Adrenal gland (tissue), 9 donors: ENCODE measurements at regions not wholly inside any gene's neighbourhood (a gene's known extent, or its start where the extent isn't known, plus 50 kb on each side); places are given as distances from the start of the nearest gene placed in this dataset.

Experiments
- DNase-seq, 7 donors: peaks; one replicate each; pipeline ENCODE4 v3.0.0-alpha.2; 2019 to 2020
- H3K27ac ChIP-seq, 5 donors: fragments of 200-600 bp; sonication (generic) in 4 of 5; 1 replicate in 3 of 5; 2 replicates in 2 of 5; pipeline versions ENCODE4 v1.5.1 to v1.8.0; 2016 to 2020; ENCODE audit warnings: mild to moderate bottlenecking in 1 of 5
- H3K27me3 ChIP-seq: fragments of 200-600 bp; 2 replicates; pipeline ENCODE4 v1.8.0; 2021
- H3K36me3 ChIP-seq, 2 donors: fragments of 200-600 bp; replicated peaks in 1 of 2; 1 replicate in 1 of 2; 2 replicates in 1 of 2; pipeline versions ENCODE4 v1.5.1 to v1.8.0; 2018 to 2022
- H3K4me1 ChIP-seq, 2 donors: fragments of 200-600 bp; replicated peaks in 1 of 2; 1 replicate in 1 of 2; 2 replicates in 1 of 2; pipeline versions ENCODE4 v1.5.1 to v1.8.0; 2018 to 2021
- H3K4me3 ChIP-seq, 4 donors: fragments of 200-600 bp; sonication (generic) in 3 of 4; one replicate each; pipeline ENCODE4 v1.5.1; 2016 to 2018
- H3K9me3 ChIP-seq, 3 donors: fragments of 200-600 bp; sonication (generic) in 1 of 3; replicated peaks in 1 of 3; 1 replicate in 2 of 3; 2 replicates in 1 of 3; pipeline versions ENCODE4 v1.5.1 to v1.8.0; 2016 to 2021
- CTCF ChIP-seq, 6 experiments: fragments of 450-650 bp in 4 of 6; fragments of 200-600 bp in 2 of 6; sonication (generic) in 1 of 6; IDR thresholded peaks; 1 replicate in 5 of 6; 2 replicates in 1 of 6; pipeline versions ENCODE4 v1.5.1 to v1.8.0; 2016 to 2021; ENCODE audit warnings: antibody characterized with exemption in 6 of 6, mild to moderate bottlenecking in 2 of 6, moderate library complexity in 1 of 6
- POLR2A ChIP-seq, 2 donors: fragments of 450-650 bp; IDR thresholded peaks; one replicate each; pipeline ENCODE4 v1.6.1; 2017; ENCODE audit warnings: antibody characterized with exemption in 2 of 2, mild to moderate bottlenecking in 2 of 2, moderate library complexity in 1 of 2
- WGBS, 4 donors: extraction: QIAGEN DNeasy Blood & Tissue Kit in 2 of 4; methylation state at CpG; one replicate each; pipeline versions ENCODE4 v1.1.5 to v1.1.7; 2013 to 2017; 5-methylcytosine and 5-hydroxymethylcytosine counted together
- intact Hi-C, 2 donors: fragments of 100-400 bp; cut with DNase I; formaldehyde crosslinking; loops; one replicate each; pipeline versions ENCODE4 v1.14.1 to v1.15.0; 2022 to 2023
- donor health status: healthy with polysubstance abuse.
- donor health status: Bipolar disorder and iron deficiency.
- donor health status: DM: yes; HTN: yes; CAD: no.
- donor health status: DM: no; HTN: no; CAD: no.
- donor health status: DM: no; HTN: no; CAD: no.

- Histone ChIP-seq H3K27ac (no peak overlapping the region), H3K36me3 (no peaks in the 10 kb centered on the region), H3K27me3 (peaks cover 4% of the 10 kb centered on the region), H3K9me3 (no peaks in the 10 kb centered on the region), H3K4me1 (no peaks in the 10 kb centered on the region), H3K4me3 (no peak overlapping the region)
- intact Hi-C loops: no loop called here
- DNase-seq: peak in 2 of 7 donors; percentile 4
- 84 to 95% (median 91%) methylated on average over 5 to 12 of the region's 12 CpGs for whole genome bisulfite sequencing, 4 donors
- TF ChIP-seq CTCF (IDR thresholded peaks at IDR 0.05): no peak
- no peak for TF ChIP-seq POLR2A (IDR thresholded peaks at IDR 0.05)
Observed at GRCh38 chr16:86085161-86085611, 186.2 kb downstream of the IRF8 start.

GRCh38 chr16:86085795-86086194, 186.8 kb downstream of the IRF8 start:
- intact Hi-C loops: no loop called here
- Histone ChIP-seq H3K4me1 (no peaks in the 10 kb centered on the region), H3K27me3 (peaks cover 4% of the 10 kb centered on the region), H3K9me3 (no peaks in the 10 kb centered on the region), H3K36me3 (no peaks in the 10 kb centered on the region), H3K4me3 (no peak overlapping the region), H3K27ac (no peak overlapping the region)
- peak in 2 of 7 donors; percentile 1 to 7 for DNase-seq
- WGBS, 4 donors: 72 to 83% (median 79%) methylated on average over 7 to 8 of the region's 8 CpGs
- no peak for TF ChIP-seq POLR2A (IDR thresholded peaks at IDR 0.05)
- TF ChIP-seq CTCF (IDR thresholded peaks at IDR 0.05): no peak

GRCh38 chr16:86086471-86086870, 187.5 kb downstream of the IRF8 start:
- H3K27me3 ChIP-seq: peaks cover 4% of the 10 kb centered on the region
- H3K4me1 ChIP-seq: no peaks in the 10 kb centered on the region
- intact Hi-C loops: no loop called here
- no peaks in the 10 kb centered on the region for H3K36me3 ChIP-seq
- 77 to 89% (median 87%) methylated on average over 7 of the region's 7 CpGs for WGBS, 4 donors
- TF ChIP-seq POLR2A (IDR thresholded peaks at IDR 0.05) (no peak), CTCF (IDR thresholded peaks at IDR 0.05) (no peak)
- DNase-seq: peak in 2 of 7 donors; percentile 0 to 5
- no peak overlapping the region for H3K27ac ChIP-seq
- no peaks in the 10 kb centered on the region for H3K9me3 ChIP-seq
- no peak overlapping the region for H3K4me3 ChIP-seq

- peak in 2 of 7 donors; percentile 2 to 10 for DNase-seq
- WGBS, 4 donors: 77 to 83% (median 81%) methylated on average over 28 to 37 of the region's 37 CpGs
- no peak overlapping the region for H3K4me3 ChIP-seq
- H3K36me3 ChIP-seq: no peaks in the 10 kb centered on the region
- no peak for TF ChIP-seq POLR2A (IDR thresholded peaks at IDR 0.05)
- no peak for TF ChIP-seq CTCF (IDR thresholded peaks at IDR 0.05)
- peaks cover 4% of the 10 kb centered on the region for H3K27me3 ChIP-seq
- no peaks in the 10 kb centered on the region for H3K9me3 ChIP-seq
- intact Hi-C loops: no loop called here
- H3K4me1 ChIP-seq: no peaks in the 10 kb centered on the region
- no peak overlapping the region for H3K27ac ChIP-seq
Observed at GRCh38 chr16:86087011-86087895, 188.3 kb downstream of the IRF8 start.
